GM23338 (cell line): ENCODE measurements at regions not wholly inside any gene's neighbourhood (a gene's known extent, or its start where the extent isn't known, plus 50 kb on each side); places are given as distances from the start of the nearest gene placed in this dataset.
A peak's percentile ranks its signal among the peaks of the same experiment; 100 is the strongest.

Source experiments
- ATAC-seq: fragments of 200-7000 bp; cut with Tn5 transposase; 3 replicates; pipeline ENCODE4 v1.9.1; 2020
- DNase-seq: peaks from one replicate; pipeline ENCODE4 v3.0.0-alpha.2; 2015; ENCODE audit warnings: low spot score
- H2AFZ ChIP-seq: fragments of 200-600 bp; sonication (generic); 2 replicates; pipeline ENCODE4 v1.8.0; 2016; ENCODE audit warnings: antibody characterized with exemption, mild to moderate bottlenecking, moderate library complexity
- H3F3A ChIP-seq: fragments of 200-600 bp; sonication (generic); replicated peaks from 2 replicates; pipeline ENCODE4 v1.8.0; 2017; ENCODE audit warnings: antibody characterized with exemption, mixed run types, low read depth
- H3K27ac ChIP-seq: fragments of 200-600 bp; sonication (generic); 2 replicates; pipeline ENCODE4 v1.6.1; 2016; ENCODE audit warnings: low read depth
- H3K27me3 ChIP-seq: fragments of 200-600 bp; sonication (generic); 2 replicates; pipeline ENCODE4 v1.8.0; 2016; ENCODE audit warnings: mild to moderate bottlenecking, mixed run types, moderate library complexity; ENCODE audit not compliant: insufficient read depth
- H3K36me3 ChIP-seq: fragments of 200-600 bp; sonication (generic); 2 replicates; pipeline ENCODE4 v1.8.0; 2016; ENCODE audit warnings: mild to moderate bottlenecking; ENCODE audit not compliant: insufficient read depth
- H3K4me1 ChIP-seq: fragments of 200-600 bp; sonication (generic); 2 replicates; pipeline ENCODE4 v1.8.0; 2016; ENCODE audit warnings: mild to moderate bottlenecking, moderate library complexity; ENCODE audit not compliant: insufficient read depth
- H3K4me2 ChIP-seq: fragments of 200-600 bp; sonication (generic); 2 replicates; pipeline ENCODE4 v1.7.1; 2017; ENCODE audit warnings: mixed run types
- H3K4me3 ChIP-seq: fragments of 200-600 bp; sonication (generic); 2 replicates; pipeline ENCODE4 v1.6.1; 2016; ENCODE audit warnings: mixed run types
- H3K79me2 ChIP-seq: fragments of 200-600 bp; sonication (generic); replicated peaks from 2 replicates; pipeline ENCODE4 v1.8.0; 2017; ENCODE audit warnings: mild to moderate bottlenecking; ENCODE audit not compliant: insufficient read depth
- H3K9me2 ChIP-seq: fragments of 200-600 bp; sonication (generic); 2 replicates; pipeline ENCODE4 v1.8.0; 2017; ENCODE audit not compliant: insufficient read depth
- H4K20me1 ChIP-seq: fragments of 200-600 bp; sonication (generic); replicated peaks from 2 replicates; pipeline ENCODE4 v1.8.0; 2017; ENCODE audit warnings: mild to moderate bottlenecking; ENCODE audit not compliant: insufficient read depth
- H3K27ac Mint-ChIP-seq: 2 replicates; pipeline ENCODE4 v1.8.0; 2020; ENCODE audit warnings: inconsistent platforms, mild to moderate bottlenecking, moderate library complexity, mixed read lengths
- H3K27me3 Mint-ChIP-seq: 3 replicates; pipeline ENCODE4 v1.8.0; 2022; ENCODE audit warnings: low read depth, mild to moderate bottlenecking, moderate library complexity, mixed read lengths, inconsistent platforms; ENCODE audit not compliant: insufficient read depth, poor library complexity
- H3K36me3 Mint-ChIP-seq: 3 replicates; pipeline ENCODE4 v1.8.0; 2021; ENCODE audit warnings: low read depth, mild to moderate bottlenecking, inconsistent platforms, moderate library complexity, mixed read lengths
- H3K4me1 Mint-ChIP-seq: 3 replicates; pipeline ENCODE4 v1.8.0; 2020; ENCODE audit warnings: mild to moderate bottlenecking, inconsistent platforms, mixed read lengths
- H3K4me3 Mint-ChIP-seq: 3 replicates; pipeline ENCODE4 v1.8.0; 2021; ENCODE audit warnings: moderate library complexity, mild to moderate bottlenecking, inconsistent platforms, mixed read lengths
- H3K9me3 Mint-ChIP-seq: 3 replicates; pipeline ENCODE4 v1.8.0; 2020; ENCODE audit warnings: moderate library complexity, mild to moderate bottlenecking, inconsistent platforms, mixed read lengths
- CREB1 ChIP-seq: fragments of 250-450 bp; sonication (Bioruptor Pico); IDR thresholded peaks from 2 replicates; pipeline ENCODE4 v1.5.0; 2020; ENCODE audit warnings: low read depth, mild to moderate bottlenecking, moderate library complexity
- CTCF ChIP-seq, 2 experiments: fragments of 200-600 bp in 1 of 2; sonication (generic) in 1 of 2; conservative IDR thresholded peaks; 2 replicates each; pipeline versions ENCODE4 v1.5.1 to v1.6.1; 2016 to 2017; ENCODE audit warnings: antibody characterized with exemption in 2 of 2, low read depth in 2 of 2, mild to moderate bottlenecking in 2 of 2, moderate library complexity in 1 of 2
- ETS1 ChIP-seq: IDR thresholded peaks from 2 replicates; pipeline ENCODE4 v1.6.1; 2016; ENCODE audit warnings: antibody characterized with exemption
- EZH2 ChIP-seq: fragments of 200-600 bp; sonication (generic); IDR thresholded peaks from one replicate; pipeline ENCODE4 v1.8.0; 2017; ENCODE audit warnings: antibody characterized with exemption, mild to moderate bottlenecking, low read depth; ENCODE audit not compliant: unreplicated experiment
- EZH2phosphoT487 ChIP-seq: fragments of 200-600 bp; sonication (generic); IDR thresholded peaks from one replicate; pipeline ENCODE4 v1.8.1; 2018; ENCODE audit warnings: antibody characterized with exemption; ENCODE audit not compliant: unreplicated experiment
- JUNB ChIP-seq: IDR thresholded peaks from one replicate; pipeline ENCODE4 v1.6.1; 2016; ENCODE audit warnings: antibody characterized with exemption; ENCODE audit not compliant: unreplicated experiment
- NANOG ChIP-seq: IDR thresholded peaks from 2 replicates; pipeline ENCODE4 v1.6.1; 2016; ENCODE audit warnings: antibody characterized with exemption, borderline replicate concordance
- POLR2AphosphoS5 ChIP-seq: IDR thresholded peaks from 2 replicates; pipeline ENCODE4 v1.6.1; 2016; ENCODE audit warnings: antibody characterized with exemption, low read depth
- REST ChIP-seq: IDR thresholded peaks from one replicate; pipeline ENCODE4 v1.6.1; 2018; ENCODE audit warnings: antibody characterized with exemption; ENCODE audit not compliant: unreplicated experiment
- STAT1 ChIP-seq: IDR thresholded peaks from one replicate; pipeline ENCODE4 v1.6.1; 2016; ENCODE audit warnings: antibody characterized with exemption; ENCODE audit not compliant: unreplicated experiment
- ZNF114 ChIP-seq: fragments of 250-450 bp; sonication (Bioruptor Pico); IDR thresholded peaks from 2 replicates; pipeline ENCODE4 v1.5.0; 2020; ENCODE audit warnings: mild to moderate bottlenecking, moderate library complexity
- ZNF331 ChIP-seq: fragments of 250-450 bp; sonication (Bioruptor Pico); IDR thresholded peaks from 2 replicates; pipeline ENCODE4 v1.5.0; 2020; ENCODE audit warnings: low read depth, mild to moderate bottlenecking, moderate library complexity
- ZNF462 ChIP-seq: fragments of 250-450 bp; sonication (Bioruptor Pico); IDR thresholded peaks from 2 replicates; pipeline ENCODE4 v1.5.0; 2020; ENCODE audit warnings: mild to moderate bottlenecking, moderate library complexity

DNA sequence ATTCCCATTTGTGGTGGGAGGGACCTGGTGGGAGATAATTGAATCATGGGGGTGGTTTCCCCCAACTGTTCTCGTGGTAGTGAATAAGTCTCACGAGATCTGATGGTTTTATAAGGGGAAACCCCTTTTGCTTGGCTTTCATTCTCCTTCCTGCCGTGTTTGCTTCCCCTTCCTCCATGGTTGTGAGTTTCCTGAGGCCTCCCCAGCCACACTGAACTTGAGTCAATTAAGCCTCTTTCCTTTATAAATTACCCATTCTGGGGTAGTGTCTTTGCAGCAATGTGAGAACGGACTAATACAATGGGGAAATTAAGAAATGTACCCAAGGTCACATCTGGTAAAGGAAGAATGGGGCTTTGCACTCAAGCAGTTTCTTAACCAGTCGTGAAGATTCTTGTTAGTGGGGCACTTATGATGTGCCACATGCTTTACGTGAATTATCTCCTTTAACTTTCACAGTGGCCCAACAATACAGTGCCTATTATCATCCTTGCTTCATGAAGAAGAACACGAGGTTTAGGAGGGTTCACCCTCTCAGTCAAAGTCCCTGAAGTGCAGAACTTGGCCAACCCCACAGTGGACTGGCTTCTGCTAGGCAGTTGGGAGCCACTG lies 234.3 kb downstream of the EFCAB11 start:
- Mint-ChIP-seq H3K4me3 (no peak overlapping the region), H3K36me3 (no peaks in the 10 kb centered on the region), H3K27ac (0 out of 2 replicates have a peak overlapping the region, but pooled peaks have one; percentile 11), H3K4me1 (peaks cover 43% of the 10 kb centered on the region), H3K27me3 (peaks cover 2% of the 10 kb centered on the region), H3K9me3 (no peaks in the 10 kb centered on the region)
- Histone ChIP-seq H3K79me2 (no peaks in the 10 kb centered on the region), H3K27ac (0 out of 2 replicates have a peak overlapping the region, but pooled peaks have one; percentile 80), H3K36me3 (no peaks in the 10 kb centered on the region), H3K4me3 (no peak overlapping the region), H3K27me3 (no peaks in the 10 kb centered on the region), H3K9me2 (peaks cover 18% of the 10 kb centered on the region; the same call in 1 of the 2 replicates), H4K20me1 (no peaks in the 10 kb centered on the region), H3K4me2 (peak overlapping the region; percentile 36), H2AFZ (peak overlapping the region; percentile 8), H3F3A (peaks cover 14% of the 10 kb centered on the region; the same call in 1 of the 2 replicates), H3K4me1 (peaks cover 30% of the 10 kb centered on the region)
- ATAC-seq (no peak), DNase-seq (no peak)
- TF ChIP-seq JUNB (no peak), STAT1 (no peak), POLR2AphosphoS5 (no peak), CTCF (conservative IDR thresholded peaks at IDR 0.05; ENCODE audit: low read depth in 2 of 2) (no peak), ZNF331 (CRISPR knock-in tag) (no peak), NANOG (no peak), EZH2phosphoT487 (no peak), ZNF462 (CRISPR knock-in tag) (no peak), REST (no peak), CREB1 (CRISPR knock-in tag) (no peak), EZH2 (no peak), ZNF114 (CRISPR knock-in tag) (no peak), ETS1 (no peak)
